ENCODE measurements at regions not wholly inside any gene's neighbourhood (a gene's known extent, or its start where the extent isn't known, plus 50 kb on each side); places are given as distances from the start of the nearest gene placed in this dataset.

- Mint-ChIP-seq H3K36me3 (ENCODE audit: low read depth) (no peaks in the 10 kb centered on the region), H3K9me3 (no peaks in the 10 kb centered on the region), H3K4me3 (ENCODE audit: low read depth) (no peak overlapping the region), H3K27ac (no peak overlapping the region), H3K27me3 (ENCODE audit: low read depth) (peaks cover 7% of the 10 kb centered on the region), H3K4me1 (ENCODE audit: low read depth) (no peaks in the 10 kb centered on the region)
- intact Hi-C loops (cut with micrococcal nuclease) = no loop called here
- DNase-seq (ENCODE audit: low spot score) = no peak
Observed at GRCh38 chr1:37259019-37259418, 215.4 kb upstream of the ZC3H12A start.

- intact Hi-C loops (cut with micrococcal nuclease) = no loop called here
- H3K36me3 Mint-ChIP-seq (ENCODE audit: low read depth) = no peaks in the 10 kb centered on the region
- no peaks in the 10 kb centered on the region for H3K9me3 Mint-ChIP-seq
- no peaks in the 10 kb centered on the region for H3K4me1 Mint-ChIP-seq (ENCODE audit: low read depth)
- H3K4me3 Mint-ChIP-seq (ENCODE audit: low read depth) = no peak overlapping the region
- no peak overlapping the region for H3K27ac Mint-ChIP-seq
- DNase-seq (ENCODE audit: low spot score) = no peak
- peaks cover 3% of the 10 kb centered on the region for H3K27me3 Mint-ChIP-seq (ENCODE audit: low read depth)
Observed at GRCh38 chr1:37261129-37261528, 213.3 kb upstream of the ZC3H12A start.

- H3K9me3 Mint-ChIP-seq = no peaks in the 10 kb centered on the region
- intact Hi-C loops (cut with micrococcal nuclease) = no loop called here
- no peaks in the 10 kb centered on the region for H3K4me1 Mint-ChIP-seq (ENCODE audit: low read depth)
- no peak overlapping the region for H3K4me3 Mint-ChIP-seq (ENCODE audit: low read depth)
- no peaks in the 10 kb centered on the region for H3K36me3 Mint-ChIP-seq (ENCODE audit: low read depth)
- H3K27ac Mint-ChIP-seq = no peak overlapping the region
- no peaks in the 10 kb centered on the region for H3K27me3 Mint-ChIP-seq (ENCODE audit: low read depth)
- no peak for DNase-seq (ENCODE audit: low spot score)
Observed at GRCh38 chr1:37262439-37263170, 211.8 kb upstream of the ZC3H12A start.

GRCh38 chr1:37265156-37265555 is 209.2 kb upstream of the ZC3H12A start:
- H3K36me3 Mint-ChIP-seq (ENCODE audit: low read depth) = no peaks in the 10 kb centered on the region
- H3K4me1 Mint-ChIP-seq (ENCODE audit: low read depth) = no peaks in the 10 kb centered on the region
- H3K27me3 Mint-ChIP-seq (ENCODE audit: low read depth) = no peaks in the 10 kb centered on the region

GRCh38 chr1:37265786-37266667 is 208.4 kb upstream of the ZC3H12A start:
- Mint-ChIP-seq H3K4me1 (ENCODE audit: low read depth) (no peaks in the 10 kb centered on the region), H3K4me3 (ENCODE audit: low read depth) (no peak overlapping the region), H3K27ac (no peak overlapping the region), H3K36me3 (ENCODE audit: low read depth) (no peaks in the 10 kb centered on the region), H3K27me3 (ENCODE audit: low read depth) (no peaks in the 10 kb centered on the region), H3K9me3 (no peaks in the 10 kb centered on the region)
- DNase-seq (ENCODE audit: low spot score) = no peak
- intact Hi-C loops (cut with micrococcal nuclease) = no loop called here

More at GRCh38 chr1:37265156-37265555, 209.2 kb upstream of the ZC3H12A start:
- Mint-ChIP-seq H3K9me3 (no peaks in the 10 kb centered on the region), H3K27ac (no peak overlapping the region), H3K4me3 (ENCODE audit: low read depth) (no peak overlapping the region)
- no peak for DNase-seq (ENCODE audit: low spot score)
- intact Hi-C loops (cut with micrococcal nuclease) = no loop called here

GRCh38 chr1:37267111-37267835 is 207.1 kb upstream of the ZC3H12A start:
- intact Hi-C loops (cut with micrococcal nuclease) = no loop called here
- no peaks in the 10 kb centered on the region for H3K9me3 Mint-ChIP-seq
- DNase-seq (ENCODE audit: low spot score) = no peak
- H3K4me3 Mint-ChIP-seq (ENCODE audit: low read depth) = no peak overlapping the region
- H3K27me3 Mint-ChIP-seq (ENCODE audit: low read depth) = no peaks in the 10 kb centered on the region
- no peaks in the 10 kb centered on the region for H3K36me3 Mint-ChIP-seq (ENCODE audit: low read depth)
- no peak overlapping the region for H3K27ac Mint-ChIP-seq
- H3K4me1 Mint-ChIP-seq (ENCODE audit: low read depth) = no peaks in the 10 kb centered on the region

- DNase-seq (ENCODE audit: low spot score) = no peak
- Mint-ChIP-seq H3K4me3 (ENCODE audit: low read depth) (no peak overlapping the region), H3K27me3 (ENCODE audit: low read depth) (no peaks in the 10 kb centered on the region), H3K27ac (no peak overlapping the region), H3K9me3 (no peaks in the 10 kb centered on the region), H3K36me3 (ENCODE audit: low read depth) (no peaks in the 10 kb centered on the region), H3K4me1 (ENCODE audit: low read depth) (no peaks in the 10 kb centered on the region)
- intact Hi-C loops (cut with micrococcal nuclease) = no loop called here
Observed at GRCh38 chr1:37270639-37271038, 203.7 kb upstream of the ZC3H12A start.

GRCh38 chr1:37272626-37273025 is 201.8 kb upstream of the ZC3H12A start:
- Mint-ChIP-seq H3K36me3 (ENCODE audit: low read depth) (no peaks in the 10 kb centered on the region), H3K27me3 (ENCODE audit: low read depth) (no peaks in the 10 kb centered on the region), H3K9me3 (no peaks in the 10 kb centered on the region), H3K27ac (no peak overlapping the region), H3K4me1 (ENCODE audit: low read depth) (no peaks in the 10 kb centered on the region), H3K4me3 (ENCODE audit: low read depth) (no peak overlapping the region)
- no peak for DNase-seq (ENCODE audit: low spot score)
- intact Hi-C loops (cut with micrococcal nuclease) = no loop called here

GRCh38 chr1:37274486-37274885 is 199.9 kb upstream of the ZC3H12A start:
- H3K4me3 Mint-ChIP-seq (ENCODE audit: low read depth) = no peak overlapping the region
- H3K9me3 Mint-ChIP-seq = no peaks in the 10 kb centered on the region
- no peaks in the 10 kb centered on the region for H3K36me3 Mint-ChIP-seq (ENCODE audit: low read depth)
- peaks cover 1% of the 10 kb centered on the region for H3K27me3 Mint-ChIP-seq (ENCODE audit: low read depth)
- no peak overlapping the region for H3K27ac Mint-ChIP-seq
- intact Hi-C loops (cut with micrococcal nuclease) = no loop called here
- H3K4me1 Mint-ChIP-seq (ENCODE audit: low read depth) = no peaks in the 10 kb centered on the region
- no peak for DNase-seq (ENCODE audit: low spot score)

- Mint-ChIP-seq H3K4me3 (ENCODE audit: low read depth) (no peak overlapping the region), H3K4me1 (ENCODE audit: low read depth) (no peaks in the 10 kb centered on the region), H3K27me3 (ENCODE audit: low read depth) (peaks cover 4% of the 10 kb centered on the region), H3K27ac (no peak overlapping the region), H3K9me3 (no peaks in the 10 kb centered on the region), H3K36me3 (ENCODE audit: low read depth) (no peaks in the 10 kb centered on the region)
- intact Hi-C loops (cut with micrococcal nuclease) = no loop called here
- DNase-seq (ENCODE audit: low spot score) = no peak
Observed at GRCh38 chr1:37274938-37275631, 199.3 kb upstream of the ZC3H12A start.

GRCh38 chr1:37277366-37277765 is 197.0 kb upstream of the ZC3H12A start:
- Mint-ChIP-seq H3K4me3 (ENCODE audit: low read depth) (no peak overlapping the region), H3K27ac (no peak overlapping the region), H3K36me3 (ENCODE audit: low read depth) (no peaks in the 10 kb centered on the region), H3K9me3 (no peaks in the 10 kb centered on the region), H3K4me1 (ENCODE audit: low read depth) (no peaks in the 10 kb centered on the region), H3K27me3 (ENCODE audit: low read depth) (peaks cover 6% of the 10 kb centered on the region)
- DNase-seq (ENCODE audit: low spot score) = no peak
- intact Hi-C loops (cut with micrococcal nuclease) = no loop called here

GRCh38 chr1:37281354-37281753 is 193.0 kb upstream of the ZC3H12A start:
- no peaks in the 10 kb centered on the region for H3K9me3 Mint-ChIP-seq
- H3K4me1 Mint-ChIP-seq (ENCODE audit: low read depth) = no peaks in the 10 kb centered on the region
- H3K27me3 Mint-ChIP-seq (ENCODE audit: low read depth) = peaks cover 7% of the 10 kb centered on the region
- intact Hi-C loops (cut with micrococcal nuclease) = no loop called here
- no peaks in the 10 kb centered on the region for H3K36me3 Mint-ChIP-seq (ENCODE audit: low read depth)
- no peak for DNase-seq (ENCODE audit: low spot score)
- H3K4me3 Mint-ChIP-seq (ENCODE audit: low read depth) = no peak overlapping the region
- H3K27ac Mint-ChIP-seq = no peak overlapping the region

Data from activated T-helper 2 cell treated with anti-CD3 and anti-CD28 coated beads, Interferon-gamma antibody, Interleukin-2, Interleukin-4, amounts not matched to agents 10 μg/mL and 5 μg/mL and 100 μg/mL, durations not matched to agents 14 hours and 24 hours and 36 hours (primary cell).